HTR-8/SVneo (cell line): ENCODE measurements at regions not wholly inside any gene's neighbourhood (a gene's known extent, or its start where the extent isn't known, plus 50 kb on each side); places are given as distances from the start of the nearest gene placed in this dataset.
"Not testable (repeated sequence)": the region's sequence is repeated elsewhere in the genome, so short reads cannot be mapped to it uniquely, and the experiment has no call there.

Experiments
- DNase-seq: peaks from one replicate; pipeline ENCODE4 v3.0.0; 2011; ENCODE audit warnings: low spot score, mixed read lengths; ENCODE audit not compliant: insufficient read length
- FAIRE-seq: peaks from 2 replicates; lab custom pipeline; 2011; peaks lifted over from hg19 to GRCh38; lab: Jason Lieb, UNC

DNA sequence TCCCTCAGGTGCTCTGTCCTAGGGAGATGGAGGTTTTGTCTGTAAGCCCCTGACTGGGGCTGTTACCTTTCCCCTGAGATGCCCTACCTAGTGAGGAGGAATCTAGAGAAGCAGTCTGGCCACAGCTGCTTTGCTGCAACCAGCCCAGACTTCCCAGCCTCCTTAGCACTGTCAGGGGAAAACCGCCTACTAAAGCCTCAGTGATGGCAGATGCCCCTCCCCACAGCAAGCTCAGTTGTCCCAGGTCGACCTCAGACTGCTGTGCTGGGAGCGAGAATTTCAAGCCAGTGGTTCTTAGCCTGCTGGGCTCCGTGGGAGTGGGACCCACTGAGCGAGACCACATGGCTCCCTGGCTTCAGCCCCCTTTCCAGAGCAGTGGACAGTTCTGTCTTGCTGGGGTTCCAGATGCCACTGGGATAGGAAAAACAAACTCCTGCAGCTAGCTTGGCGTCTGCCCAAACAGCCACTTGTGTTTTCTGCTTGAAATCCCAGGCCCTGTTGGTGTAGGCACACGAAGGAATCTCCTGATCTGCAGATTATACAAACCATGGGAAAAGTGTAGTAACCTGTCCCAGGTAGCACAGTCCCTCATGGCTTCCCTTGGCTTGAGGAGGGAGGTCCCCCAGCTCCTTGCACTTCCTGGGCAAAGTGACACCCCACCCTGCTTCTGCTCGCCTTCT, 146.4 kb upstream of the PROKR2 start:
- DNase-seq (no peak), FAIRE-seq (no peak)

DNA sequence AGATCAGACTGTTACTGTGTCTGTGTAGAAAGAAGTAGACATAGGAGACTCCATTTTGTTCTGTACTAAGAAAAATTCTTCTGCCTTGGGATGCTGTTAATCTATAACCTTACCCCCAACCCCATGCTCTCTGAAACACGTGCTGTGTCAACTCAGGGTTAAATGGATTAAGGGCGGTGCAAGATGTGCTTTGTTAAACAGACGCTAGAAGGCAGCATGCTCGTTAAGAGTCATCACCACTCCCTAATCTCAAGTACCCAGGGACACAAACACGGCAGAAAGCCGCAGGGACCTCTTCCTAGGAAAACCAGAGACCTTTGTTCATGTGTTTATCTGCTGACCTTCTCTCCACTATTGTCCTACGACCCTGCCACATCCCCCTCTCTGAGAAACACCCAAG, 137.0 kb upstream of the PROKR2 start:
- not testable (repeated sequence) for DNase-seq

DNA sequence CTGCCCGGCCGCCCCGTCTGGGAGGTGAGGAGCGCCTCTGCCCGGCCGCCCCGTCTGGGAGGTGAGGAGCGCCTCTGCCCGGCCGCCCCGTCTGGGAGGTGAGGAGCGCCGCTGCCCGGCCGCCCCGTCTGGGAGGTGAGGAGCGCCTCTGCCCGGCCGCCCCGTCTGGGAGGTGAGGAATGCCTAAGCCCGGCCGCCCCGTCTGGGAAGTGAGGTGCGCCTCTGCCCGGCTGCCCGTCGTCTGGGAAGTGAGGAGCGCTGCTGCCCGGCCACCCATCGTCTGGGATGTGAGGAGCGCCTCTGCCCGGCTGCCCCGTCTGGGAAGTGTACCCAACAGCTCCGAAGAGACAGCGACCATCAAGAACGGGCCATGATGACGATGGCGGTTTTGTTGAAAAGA, 136.6 kb upstream of the PROKR2 start:
- FAIRE-seq, DNase-seq: not testable (repeated sequence)

More for the DNA sequence above, 137.0 kb upstream of the PROKR2 start:
- not testable (repeated sequence) for FAIRE-seq

DNA sequence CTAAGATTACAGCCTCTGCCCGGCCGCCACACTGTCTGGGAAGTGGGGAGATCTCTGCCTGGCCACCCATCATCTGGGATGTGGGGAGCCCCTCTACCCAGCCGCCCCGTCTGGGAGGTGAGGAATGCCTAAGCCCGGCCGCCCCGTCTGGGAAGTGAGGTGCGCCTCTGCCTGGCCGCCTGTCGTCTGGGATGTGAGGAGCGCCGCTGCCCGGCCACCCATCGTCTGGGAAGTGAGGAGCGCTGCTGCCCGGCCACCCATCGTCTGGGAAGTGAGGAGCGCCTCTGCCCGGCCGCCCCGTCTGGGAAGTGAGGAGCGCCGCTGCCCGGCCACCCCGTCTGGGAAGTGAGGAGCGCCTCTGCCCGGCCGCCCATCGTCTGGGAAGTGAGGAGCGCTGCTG, 135.9 kb upstream of the PROKR2 start:
- not testable (repeated sequence) for FAIRE-seq, DNase-seq

DNA sequence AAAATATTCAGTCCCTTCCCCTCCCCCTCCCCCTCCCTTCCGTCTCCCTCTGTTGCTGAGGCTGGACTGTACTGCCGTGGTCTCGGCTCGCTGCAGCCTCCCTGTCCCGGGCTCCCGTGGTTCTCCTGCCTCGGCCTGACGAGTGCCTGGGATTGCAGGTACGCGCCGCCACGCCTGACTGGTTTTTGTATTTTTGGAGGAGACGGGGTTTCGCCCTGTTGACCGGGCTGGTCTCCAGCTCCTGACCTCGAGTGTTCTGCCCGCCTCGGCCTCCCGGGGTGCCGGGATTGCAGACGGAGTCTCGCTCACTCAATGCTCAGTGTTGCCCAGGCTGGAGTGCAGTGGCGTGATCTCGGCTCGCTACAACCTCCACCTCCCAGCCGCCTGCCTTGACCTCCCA, 135.5 kb upstream of the PROKR2 start:
- not testable (repeated sequence) for DNase-seq, FAIRE-seq

DNA sequence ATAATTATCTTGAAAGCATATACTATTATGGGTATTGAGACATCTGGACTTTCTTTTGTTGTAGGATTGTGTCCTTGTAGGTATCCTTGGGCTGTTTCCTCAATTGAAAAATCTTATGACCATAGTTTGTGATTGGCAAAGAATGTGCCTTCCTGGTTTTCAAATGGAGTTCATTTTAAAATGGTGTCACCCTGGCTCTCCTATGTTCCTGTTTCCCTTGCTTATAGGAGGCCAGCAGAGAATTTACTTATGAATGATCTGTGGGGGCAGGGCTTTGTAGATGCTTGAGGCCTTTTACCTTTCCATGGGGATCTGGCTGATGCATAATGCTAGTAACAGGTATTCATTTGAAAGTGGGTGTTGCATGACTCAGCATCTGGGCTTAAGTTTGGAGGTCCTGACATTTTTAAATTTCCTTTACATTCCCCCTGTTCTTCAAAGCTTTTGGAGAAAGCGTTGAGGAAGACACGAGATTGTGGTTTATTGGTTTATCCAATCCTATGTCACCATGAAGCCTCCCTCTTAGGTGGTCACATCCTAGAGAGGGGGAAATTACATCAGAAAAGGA, 135.0 kb upstream of the PROKR2 start:
- FAIRE-seq = no peak
- no peak for DNase-seq

DNA sequence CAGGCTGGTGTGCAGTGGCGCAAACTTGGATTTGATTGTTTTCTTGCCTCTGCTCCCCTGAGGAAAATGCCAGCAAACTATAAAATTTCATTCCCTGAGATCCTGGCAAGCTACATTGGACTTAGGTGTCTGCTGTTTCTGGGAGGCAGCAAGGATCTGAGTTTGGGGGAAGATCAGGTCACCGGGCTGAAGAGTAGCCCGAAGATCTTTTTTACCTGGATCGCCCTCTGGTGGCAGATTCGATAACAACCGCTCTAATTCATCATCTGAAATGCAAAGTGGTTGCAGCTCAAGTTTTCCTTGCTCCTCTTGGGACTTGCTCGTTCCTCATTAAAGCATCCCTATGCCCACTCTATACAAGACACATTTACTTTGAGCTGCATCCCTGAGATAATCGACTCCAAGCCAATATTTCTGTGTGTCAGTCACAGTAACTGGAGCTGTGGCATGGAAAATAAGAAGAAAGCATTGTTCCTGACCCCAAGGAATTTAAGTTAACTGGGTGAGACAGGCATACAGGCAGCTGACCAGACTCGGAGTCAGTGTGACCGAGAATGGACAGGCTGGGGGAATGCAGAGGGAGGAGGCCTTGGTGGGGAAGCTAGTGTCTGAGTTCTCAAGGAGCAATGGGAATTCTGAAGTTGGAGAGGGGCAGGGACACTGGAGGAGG, 131.8 kb upstream of the PROKR2 start:
- FAIRE-seq (no peak), DNase-seq (peak; percentile 70)

DNA sequence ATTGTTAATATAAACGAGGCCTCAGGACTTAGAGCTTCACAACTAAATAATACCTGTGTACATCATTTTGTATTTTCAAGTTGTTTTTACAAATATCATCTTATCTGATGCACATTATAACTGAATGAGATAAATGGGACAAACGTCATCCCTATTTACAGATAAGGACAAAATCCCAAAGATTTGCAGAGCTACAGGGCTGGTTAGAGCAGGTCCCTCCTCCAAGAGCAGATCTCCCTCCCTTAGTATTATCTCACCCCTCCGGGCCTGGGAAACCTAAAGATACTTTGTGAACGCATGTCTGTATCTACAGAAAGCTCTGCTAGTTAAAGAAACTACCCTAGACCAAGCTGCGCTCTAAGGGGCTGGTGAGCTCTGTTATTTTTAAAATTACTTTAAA, 130.4 kb upstream of the PROKR2 start:
- FAIRE-seq (no peak), DNase-seq (no peak)

DNA sequence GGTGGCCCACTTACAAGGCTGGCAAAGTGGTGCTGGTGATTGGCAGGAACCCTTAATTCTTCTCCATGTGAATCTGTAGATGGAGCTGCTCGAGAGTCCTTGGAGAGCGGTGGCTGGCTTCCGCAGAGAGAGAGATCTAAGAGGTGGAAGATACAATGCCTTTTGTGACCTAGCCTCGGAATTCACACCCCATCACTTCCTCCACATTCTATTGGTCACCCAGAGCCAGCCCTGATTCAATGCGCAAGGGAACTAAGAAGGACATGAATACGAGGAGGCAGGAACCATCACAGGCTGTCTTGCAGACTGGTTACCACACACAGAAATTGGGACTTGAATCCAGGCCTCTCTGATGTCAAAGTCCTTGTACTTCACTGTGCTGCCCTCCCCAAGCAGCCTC, 128.9 kb upstream of the PROKR2 start:
- no peak for FAIRE-seq
- DNase-seq = no peak

DNA sequence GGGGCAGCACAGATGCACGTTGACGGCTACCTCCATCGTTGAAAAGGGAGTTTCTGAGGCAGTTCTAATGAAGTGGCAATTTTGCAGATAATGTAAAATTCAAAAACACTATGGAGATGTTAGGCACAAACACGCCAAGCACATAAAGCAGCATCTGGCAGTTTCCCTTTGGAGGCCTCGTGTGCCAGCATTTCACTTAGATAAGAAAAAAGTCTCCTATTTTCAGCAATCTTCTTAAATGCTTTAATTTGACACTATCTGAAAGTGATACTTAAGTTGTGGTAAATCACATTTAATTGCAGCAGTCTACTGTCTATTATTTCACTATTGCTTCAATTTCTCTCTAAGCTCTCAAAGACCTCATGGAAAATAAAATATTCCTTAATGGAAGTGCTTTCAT, 125.3 kb upstream of the PROKR2 start:
- DNase-seq (no peak), FAIRE-seq (no peak)

DNA sequence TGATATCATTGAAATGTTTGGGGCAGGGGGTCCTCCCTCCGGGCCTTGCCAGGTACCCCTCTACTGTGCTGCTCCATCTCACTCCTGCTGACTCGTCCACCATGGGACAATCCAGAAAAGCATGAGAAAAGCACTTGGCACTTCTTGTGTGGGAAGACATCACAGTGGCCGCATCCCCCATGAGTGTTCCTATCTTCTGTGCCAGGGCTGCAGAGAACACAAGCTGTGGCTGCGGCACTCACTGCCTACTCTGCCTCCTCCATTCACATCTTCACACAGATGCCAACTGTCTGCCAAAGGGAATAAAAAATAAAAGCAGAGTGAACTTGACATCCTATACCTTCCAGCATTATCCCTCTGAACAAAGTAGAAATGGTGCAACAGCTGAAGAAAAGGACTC, 117.4 kb upstream of the PROKR2 start:
- DNase-seq (no peak), FAIRE-seq (no peak)

DNA sequence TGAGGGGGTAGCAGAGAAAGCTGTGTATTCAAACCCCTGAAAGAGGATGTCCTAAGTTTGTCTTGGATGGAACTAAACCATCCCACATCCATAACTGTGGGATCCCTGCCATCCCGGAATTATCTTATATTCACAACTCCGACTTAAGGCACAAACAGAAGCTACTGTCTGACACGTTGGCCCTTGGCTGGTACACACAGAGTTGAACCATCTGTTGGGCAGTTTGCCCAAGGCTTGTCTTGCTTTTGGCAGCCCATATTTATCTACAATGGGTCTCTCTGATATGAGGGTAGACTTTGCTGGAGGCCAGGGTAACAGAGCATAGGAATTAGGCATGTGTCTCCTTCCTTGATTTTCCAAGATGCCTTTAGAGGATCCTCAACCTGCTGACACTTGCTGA, 116.6 kb upstream of the PROKR2 start:
- no peak for DNase-seq

DNA sequence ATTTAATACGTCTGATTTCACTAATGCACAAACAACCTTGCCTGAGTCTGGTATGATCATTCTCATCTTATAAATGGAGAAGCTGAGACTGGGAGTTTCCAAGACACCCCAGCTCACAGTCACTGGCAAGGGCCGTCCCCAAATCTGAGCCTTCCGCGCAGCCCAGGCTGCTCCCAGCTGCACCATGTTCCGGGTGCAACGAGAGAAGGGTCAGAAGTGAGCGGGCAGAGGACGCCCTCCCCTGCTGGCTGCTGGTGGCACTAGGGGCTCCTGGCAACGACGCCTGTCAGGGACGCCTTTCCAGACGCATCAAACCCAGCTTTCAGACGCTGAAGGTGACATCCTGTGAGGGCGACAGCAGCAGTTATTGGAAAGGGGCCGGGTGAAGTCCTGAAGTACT, 115.3 kb upstream of the PROKR2 start:
- FAIRE-seq (no peak), DNase-seq (no peak)

More for the DNA sequence above, 116.6 kb upstream of the PROKR2 start:
- no peak for FAIRE-seq

DNA sequence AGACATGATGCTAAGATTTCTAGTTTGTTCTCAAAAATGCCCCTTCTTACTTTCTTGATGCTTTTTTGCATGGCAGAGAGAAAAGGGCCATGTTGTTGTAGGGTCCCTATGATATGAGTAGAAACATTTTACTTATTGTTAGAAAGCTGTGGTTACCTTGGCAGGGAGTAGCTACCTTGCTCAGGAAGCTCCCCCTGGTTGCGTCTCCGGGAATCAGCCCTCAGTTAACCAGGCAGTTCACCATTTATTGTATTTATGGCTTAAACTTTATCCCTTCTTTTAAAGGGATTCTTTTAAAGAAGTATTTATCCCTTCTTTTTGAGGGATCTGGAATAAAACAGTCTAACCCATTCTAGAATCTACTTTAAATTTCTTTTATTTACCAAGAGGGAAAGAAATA, 113.9 kb upstream of the PROKR2 start:
- DNase-seq (no peak), FAIRE-seq (no peak)

DNA sequence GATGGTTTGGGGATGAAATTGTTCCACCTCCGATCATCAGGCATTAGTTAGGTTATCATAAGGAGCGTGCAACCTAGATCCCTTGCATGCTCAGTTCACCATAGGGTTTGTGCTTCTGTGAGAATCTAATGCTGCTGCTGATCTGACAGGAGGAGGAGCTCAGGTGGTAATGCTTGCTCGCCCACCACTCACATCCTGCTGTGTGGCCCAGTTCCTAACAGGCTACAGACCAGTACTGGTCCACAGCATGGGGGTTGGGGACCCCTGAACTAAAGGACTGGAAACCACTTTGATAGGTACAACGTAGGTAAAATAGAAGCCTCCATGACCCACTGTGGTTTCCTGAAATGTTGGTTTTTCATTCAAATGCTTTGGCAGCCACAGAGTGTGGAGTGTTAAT, 109.3 kb upstream of the PROKR2 start:
- FAIRE-seq = no peak
- DNase-seq = no peak

DNA sequence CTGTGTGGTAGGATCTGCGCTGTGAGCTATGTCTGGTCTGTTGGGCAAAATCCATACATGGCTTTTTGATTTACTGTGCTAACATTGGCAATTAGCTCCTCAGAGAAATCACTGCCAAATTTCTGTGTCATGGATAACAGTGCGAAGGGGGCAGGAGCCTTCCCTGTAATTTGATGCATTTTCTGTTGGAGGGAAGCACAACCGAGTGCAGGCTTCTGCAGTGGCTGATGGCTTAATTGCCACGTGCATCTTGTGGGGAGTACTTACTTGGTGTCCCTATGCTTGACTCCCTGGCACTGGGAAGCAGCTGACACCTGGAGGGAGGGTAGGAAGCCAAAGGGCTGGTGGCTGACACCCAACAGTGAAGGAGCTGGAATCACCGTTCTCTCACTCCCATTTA, 99.3 kb upstream of the PROKR2 start:
- FAIRE-seq (no peak), DNase-seq (no peak)

DNA sequence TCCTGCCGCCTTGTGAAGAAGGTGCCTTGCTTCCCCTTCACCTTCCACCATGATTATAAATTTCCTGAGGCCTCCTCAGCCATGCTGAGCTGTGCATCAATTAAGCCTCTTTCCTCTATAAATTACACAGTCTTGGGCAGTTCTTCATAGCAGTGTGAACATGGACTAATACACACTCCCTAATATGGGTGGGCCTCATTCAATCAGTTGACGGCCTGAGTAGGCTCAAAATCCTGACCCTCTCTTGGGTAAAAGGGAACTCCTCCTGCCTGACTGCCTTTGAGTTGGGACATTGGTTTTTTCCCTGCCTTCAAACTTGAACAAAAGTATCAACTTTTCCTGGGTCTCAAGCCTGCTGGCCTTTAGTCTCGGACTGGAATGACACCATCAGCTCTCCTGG, 96.6 kb upstream of the PROKR2 start:
- DNase-seq (no peak), FAIRE-seq (no peak)

DNA sequence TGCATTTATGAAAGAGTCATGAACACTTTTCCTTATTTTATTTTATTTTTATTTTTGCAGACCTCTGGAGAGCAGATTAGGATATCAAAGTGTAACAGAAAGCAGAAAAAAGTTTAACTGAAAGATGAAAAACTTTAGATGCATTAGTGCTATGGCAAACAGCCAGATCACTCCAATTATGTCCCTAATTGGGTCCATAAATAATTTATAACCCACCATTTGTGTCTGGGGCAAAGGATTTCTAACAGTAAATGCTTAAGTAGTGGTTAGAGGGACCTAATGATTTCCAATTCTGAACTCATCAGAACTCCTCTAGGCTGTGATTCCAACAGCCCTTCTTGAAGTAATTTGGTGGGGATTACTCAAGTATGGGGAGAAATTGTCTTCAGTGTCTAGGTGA, 93.7 kb upstream of the PROKR2 start:
- FAIRE-seq = no peak
- no peak for DNase-seq

DNA sequence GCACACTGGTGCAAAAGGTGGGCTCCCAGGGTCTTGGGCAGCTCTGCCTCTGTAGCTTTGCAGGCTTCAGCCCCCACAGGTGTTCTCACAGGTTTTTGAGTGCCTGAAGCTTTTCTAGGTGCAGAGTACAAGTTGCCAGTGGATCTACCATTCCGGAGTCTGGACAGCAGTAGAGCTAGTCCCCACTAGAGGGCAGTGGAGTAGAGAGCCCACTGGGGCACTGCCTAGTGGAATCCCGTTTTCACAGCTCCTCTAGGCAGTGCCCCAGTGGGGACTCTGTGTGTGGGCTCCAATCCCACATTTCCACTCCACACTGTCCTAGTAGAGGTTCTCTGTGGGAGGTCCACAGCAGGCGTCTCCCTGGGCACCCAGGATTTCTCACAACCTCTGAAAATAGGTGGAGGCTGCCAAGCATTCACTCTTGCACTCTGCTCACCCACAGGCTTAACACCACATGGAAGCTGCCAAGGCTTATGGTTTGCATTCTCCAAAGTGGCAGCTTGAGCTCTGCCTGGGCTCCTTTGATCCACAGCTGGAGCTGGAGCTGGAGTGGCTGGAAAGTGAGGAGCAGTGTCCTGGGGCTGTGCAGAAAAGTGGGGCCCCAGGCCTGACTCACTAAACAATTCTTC, 86.3 kb upstream of the PROKR2 start:
- DNase-seq (no peak), FAIRE-seq (no peak)

DNA sequence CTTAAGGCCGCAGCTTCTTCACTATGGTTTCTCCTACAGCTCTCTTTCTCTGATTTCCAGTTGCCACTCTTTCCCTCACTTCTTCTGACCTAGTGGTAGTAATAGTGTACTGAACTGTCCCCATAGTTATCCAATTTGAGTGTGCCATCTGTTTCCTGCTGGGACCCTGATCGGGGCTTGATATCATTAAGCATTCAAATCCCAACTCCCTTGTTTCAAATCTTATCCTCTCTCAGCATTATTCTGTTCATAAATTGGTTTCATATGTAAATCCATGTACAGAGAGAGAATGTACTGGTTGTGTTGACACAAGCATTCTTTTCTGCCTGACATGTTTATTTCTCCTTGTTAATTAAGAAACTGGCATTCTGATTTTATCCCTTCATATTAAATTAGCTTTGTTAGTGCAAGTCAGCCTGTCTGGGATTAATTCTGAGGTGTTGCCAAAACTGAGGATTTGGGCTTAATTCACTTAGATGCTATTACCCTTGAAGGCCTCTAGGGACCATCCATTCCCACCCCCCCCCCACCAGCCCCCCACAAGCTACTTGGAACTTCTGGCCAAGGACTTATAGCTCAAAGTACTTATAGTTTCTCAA, 84.6 kb upstream of the PROKR2 start:
- no peak for FAIRE-seq
- no peak for DNase-seq
